AG04449 (cell line): ENCODE measurements at regions not wholly inside any gene's neighbourhood (a gene's known extent, or its start where the extent isn't known, plus 50 kb on each side); places are given as distances from the start of the nearest gene placed in this dataset.
A peak's percentile ranks its signal among the peaks of the same experiment; 100 is the strongest.
"Not testable (repeated sequence)": the region's sequence is repeated elsewhere in the genome, so short reads cannot be mapped to it uniquely, and the experiment has no call there.

ENCODE experiments used
- CTCF ChIA-PET: fragments of 350-600 bp; formaldehyde crosslinking; extraction: SDS; loops from one replicate; lab custom pipeline; 2021; ENCODE audit warnings: antibody characterized with exemption; lab: Yijun Ruan, JAX
- POLR2A ChIA-PET: fragments of 400-600, 350-600 bp; formaldehyde crosslinking; extraction: SDS; loops from one replicate; lab custom pipeline; 2020; ENCODE audit warnings: antibody characterized with exemption, inconsistent platforms; lab: Yijun Ruan, JAX
- DNase-seq: peaks from one replicate; pipeline ENCODE4 v3.0.0-alpha.2; 2010; ENCODE audit warnings: low read depth, low spot score
- H3K4me3 ChIP-seq: 2 replicates; pipeline ENCODE4 v1.5.1; 2011; ENCODE audit warnings: low read depth, mild to moderate bottlenecking, control low read depth, low read length
- TF ChIP-seq, protein P1 (sequence below): IDR thresholded peaks from one replicate; pipeline ENCODE4 v1.5.1; 2011; ENCODE audit warnings: mild to moderate bottlenecking, moderate library complexity, low read length, control low read depth, inconsistent platforms; ENCODE audit not compliant: insufficient read depth; ENCODE audit errors: missing control alignments

DNA sequence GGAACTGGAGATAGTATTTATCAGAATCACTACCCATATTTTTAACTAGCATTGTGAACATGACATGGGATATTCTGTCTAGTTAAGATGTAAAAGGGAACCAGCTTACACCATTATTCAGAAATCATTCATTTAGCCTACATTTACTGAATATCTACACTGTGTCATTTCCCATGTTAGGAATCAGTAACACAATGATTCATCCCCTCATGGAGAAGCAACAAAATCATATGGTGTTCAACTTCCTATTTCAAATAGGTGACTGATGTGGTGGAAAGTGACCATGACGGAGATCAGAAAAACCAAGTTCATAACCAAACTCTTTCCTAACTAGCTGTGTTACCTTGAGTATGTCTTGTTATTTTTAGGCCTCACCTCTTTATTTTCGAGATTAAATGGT is 550.0 kb upstream of the TUSC1 start:
- CTCF ChIA-PET, result no interaction called here
- POLR2A ChIA-PET, result no interaction called here
- no peak for DNase-seq
- TF ChIP-seq, protein P1, sequence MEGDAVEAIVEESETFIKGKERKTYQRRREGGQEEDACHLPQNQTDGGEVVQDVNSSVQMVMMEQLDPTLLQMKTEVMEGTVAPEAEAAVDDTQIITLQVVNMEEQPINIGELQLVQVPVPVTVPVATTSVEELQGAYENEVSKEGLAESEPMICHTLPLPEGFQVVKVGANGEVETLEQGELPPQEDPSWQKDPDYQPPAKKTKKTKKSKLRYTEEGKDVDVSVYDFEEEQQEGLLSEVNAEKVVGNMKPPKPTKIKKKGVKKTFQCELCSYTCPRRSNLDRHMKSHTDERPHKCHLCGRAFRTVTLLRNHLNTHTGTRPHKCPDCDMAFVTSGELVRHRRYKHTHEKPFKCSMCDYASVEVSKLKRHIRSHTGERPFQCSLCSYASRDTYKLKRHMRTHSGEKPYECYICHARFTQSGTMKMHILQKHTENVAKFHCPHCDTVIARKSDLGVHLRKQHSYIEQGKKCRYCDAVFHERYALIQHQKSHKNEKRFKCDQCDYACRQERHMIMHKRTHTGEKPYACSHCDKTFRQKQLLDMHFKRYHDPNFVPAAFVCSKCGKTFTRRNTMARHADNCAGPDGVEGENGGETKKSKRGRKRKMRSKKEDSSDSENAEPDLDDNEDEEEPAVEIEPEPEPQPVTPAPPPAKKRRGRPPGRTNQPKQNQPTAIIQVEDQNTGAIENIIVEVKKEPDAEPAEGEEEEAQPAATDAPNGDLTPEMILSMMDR, result no peak
- no peak overlapping the region for H3K4me3 ChIP-seq

GRCh38 chr9:26221290-26221689 is 543.0 kb upstream of the TUSC1 start:
- no peak for DNase-seq
- H3K4me3 ChIP-seq, result no peak overlapping the region
- ChIA-PET CTCF (no interaction called here), POLR2A (no interaction called here)
- TF ChIP-seq, protein P1, result no peak

- POLR2A ChIA-PET, result no interaction called here
- no peak overlapping the region for H3K4me3 ChIP-seq
- CTCF ChIA-PET, result interaction anchor here (1.2 kb wide), 1 partner anchor 9 kb away, joined by 4 read pairs; no protein-coding TSS in a partner anchor
- TF ChIP-seq, protein P1, result no peak
- DNase-seq, result no peak
These were observed 542.1 kb upstream of the TUSC1 start for GRCh38 chr9:26220367-26220766.

GRCh38 chr9:26219961-26220360 is 541.7 kb upstream of the TUSC1 start:
- DNase-seq, result no peak
- ChIA-PET POLR2A (no interaction called here), CTCF (interaction anchor here (1.2 kb wide), 1 partner anchor 9 kb away, joined by 4 read pairs; no protein-coding TSS in a partner anchor)
- no peak overlapping the region for H3K4me3 ChIP-seq
- TF ChIP-seq, protein P1, result no peak

GRCh38 chr9:26216702-26217101 is 538.5 kb upstream of the TUSC1 start:
- no peak for DNase-seq
- no peak overlapping the region for H3K4me3 ChIP-seq
- ChIA-PET CTCF (no interaction called here), POLR2A (no interaction called here)
- TF ChIP-seq, protein P1, result no peak

- DNase-seq, H3K4me3 ChIP-seq, CTCF ChIA-PET, POLR2A ChIA-PET: not testable (repeated sequence)
These were observed 536.6 kb upstream of the TUSC1 start for GRCh38 chr9:26214713-26215444.

GRCh38 chr9:26210338-26210851 is 532.2 kb upstream of the TUSC1 start:
- ChIA-PET POLR2A (interaction anchor here (0.6 to 0.8 kb wide), 2 partner anchors 28 to 55 kb away, joined by 3 to 9 read pairs; no protein-coding TSS in a partner anchor), CTCF (no interaction called here)
- TF ChIP-seq, protein P1, result no peak
- H3K4me3 ChIP-seq, result peak overlapping the region; percentile 28; the same call in 1 of the 2 replicates
- DNase-seq, result no peak
